B cell (primary cell): ENCODE measurements at regions not wholly inside any gene's neighbourhood (a gene's known extent, or its start where the extent isn't known, plus 50 kb on each side); places are given as distances from the start of the nearest gene placed in this dataset.

Experiments used
- ATAC-seq: fragments of 200-7000 bp; cut with Tn5 transposase; one replicate; pipeline ENCODE4 v1.10.0; 2021; ENCODE audit warnings: low read depth, mild to moderate bottlenecking, moderate number of reproducible peaks, moderate library complexity
- CTCF ChIA-PET: fragments of 350-600 bp; sonication (Branson Sonifier 250); formaldehyde crosslinking; loops from one replicate; lab custom pipeline; 2021; ENCODE audit warnings: antibody characterized with exemption, inconsistent platforms; lab: Charles Lee
- POLR2A ChIA-PET: fragments of 350-600 bp; sonication (Branson Sonifier 250); formaldehyde crosslinking; loops from one replicate; lab custom pipeline; 2021; ENCODE audit warnings: antibody characterized with exemption; lab: Charles Lee
- DNase-seq: peaks from one replicate; pipeline ENCODE4 v3.0.0; 2013
- H2AFZ ChIP-seq: 2 replicates; pipeline ENCODE4 v1.6.1; 2012; ENCODE audit warnings: mild to moderate bottlenecking, low read depth, low read length; ENCODE audit not compliant: insufficient read depth, poor library complexity, severe bottlenecking
- H3K27ac ChIP-seq, 2 donors: 1 replicate in 1 of 2; 2 replicates in 1 of 2; pipeline ENCODE4 v1.5.1; 2012 to 2013; ENCODE audit warnings: low read length in 2 of 2, mild to moderate bottlenecking in 2 of 2, moderate library complexity in 1 of 2
- H3K27me3 ChIP-seq, 4 experiments: fragments of 200-600 bp in 1 of 4; sonication (generic) in 1 of 4; replicated peaks in 1 of 4; 1 replicate in 2 of 4; 2 replicates in 2 of 4; pipeline versions ENCODE4 v1.6.1 to v1.7.0; 2013 to 2016; ENCODE audit warnings: low read length in 3 of 4, mild to moderate bottlenecking in 2 of 4, mixed read lengths in 1 of 4, moderate library complexity in 1 of 4; ENCODE audit not compliant: insufficient read depth in 4 of 4, control insufficient read depth in 3 of 4; ENCODE audit errors: control extremely low read depth in 1 of 4
- H3K36me3 ChIP-seq, 2 experiments: replicated peaks in 1 of 2; 1 replicate in 1 of 2; 2 replicates in 1 of 2; pipeline versions ENCODE4 v1.6.1 to v1.7.1; 2013; ENCODE audit warnings: low read length in 1 of 2; ENCODE audit not compliant: insufficient read depth in 2 of 2, control insufficient read depth in 1 of 2; ENCODE audit errors: control extremely low read depth in 1 of 2, extremely low read depth in 1 of 2
- H3K4me1 ChIP-seq, 2 donors: fragments of 200-600 bp in 1 of 2; sonication (generic) in 1 of 2; 1 replicate in 1 of 2; 2 replicates in 1 of 2; pipeline versions ENCODE4 v1.5.1 to v1.6.1; 2013 to 2017; ENCODE audit warnings: low read length in 2 of 2; ENCODE audit not compliant: control insufficient read depth in 2 of 2, insufficient read depth in 2 of 2
- H3K4me2 ChIP-seq: replicated peaks from 2 replicates; pipeline ENCODE3; 2012; ENCODE audit warnings: mild to moderate bottlenecking, low read depth, low read length; ENCODE audit not compliant: poor library complexity, severe bottlenecking
- H3K4me3 ChIP-seq, 5 experiments: fragments of 200-600 bp in 1 of 5; sonication (generic) in 1 of 5; 1 replicate in 3 of 5; 2 replicates in 2 of 5; pipeline versions ENCODE4 v1.5.1 to v1.7.0; 2011 to 2016; ENCODE audit warnings: low read length in 4 of 5, mild to moderate bottlenecking in 4 of 5, low read depth in 2 of 5, control low read depth in 1 of 5, moderate library complexity in 1 of 5; ENCODE audit not compliant: insufficient read depth in 1 of 5; ENCODE audit errors: control extremely low read depth in 1 of 5, extremely low read depth in 1 of 5
- H3K79me2 ChIP-seq: fragments of 200-600 bp; sonication (generic); one replicate; pipeline ENCODE4 v1.6.0; 2016; ENCODE audit warnings: low read length; ENCODE audit not compliant: control insufficient read depth, insufficient read depth
- H3K9ac ChIP-seq: fragments of 200-600 bp; sonication (generic); 2 replicates; pipeline ENCODE4 v1.6.1; 2017; ENCODE audit warnings: mild to moderate bottlenecking, low read length, moderate library complexity
- H3K9me3 ChIP-seq, 3 donors: one replicate each; pipeline versions ENCODE4 v1.6.1 to v1.7.1; 2013; ENCODE audit warnings: low read length in 2 of 3; ENCODE audit not compliant: control insufficient read depth in 2 of 3, insufficient read depth in 1 of 3; ENCODE audit errors: control extremely low read depth in 1 of 3
- H4K20me1 ChIP-seq: 2 replicates; pipeline ENCODE4 v1.6.0; 2012; ENCODE audit warnings: mild to moderate bottlenecking, low read length; ENCODE audit not compliant: insufficient read depth, control insufficient read depth, poor library complexity, severe bottlenecking
- H3K27ac Mint-ChIP-seq: one replicate; pipeline ENCODE4 v1.8.0; 2021; ENCODE audit warnings: mixed read lengths
- H3K27me3 Mint-ChIP-seq: one replicate; pipeline ENCODE4 v1.8.0; 2021; ENCODE audit warnings: mixed read lengths
- H3K4me1 Mint-ChIP-seq: one replicate; pipeline ENCODE4 v1.8.0; 2021; ENCODE audit warnings: mixed read lengths
- H3K4me3 Mint-ChIP-seq: one replicate; pipeline ENCODE4 v1.8.0; 2021; ENCODE audit warnings: mixed read lengths
- H3K9me3 Mint-ChIP-seq: one replicate; pipeline ENCODE4 v1.8.0; 2022; ENCODE audit warnings: mixed read lengths; ENCODE audit not compliant: insufficient read depth
- CTCF ChIP-seq: fragments of 200-600 bp; IDR thresholded peaks from one replicate; pipeline ENCODE4 v1.8.0; 2022; ENCODE audit warnings: antibody characterized with exemption, mild to moderate bottlenecking
- EZH2 ChIP-seq: IDR thresholded peaks from 2 replicates; pipeline ENCODE4 v1.6.1; 2012; ENCODE audit warnings: borderline replicate concordance, low read depth, mild to moderate bottlenecking, moderate library complexity, low read length; ENCODE audit not compliant: insufficient read depth, poor library complexity, severe bottlenecking
- WGBS: methylation state at CpG from one replicate; pipeline ENCODE4 v1.1.5; 2013; ENCODE audit warnings: missing lambda C conversion rate; ENCODE audit not compliant: insufficient coverage; 5-methylcytosine and 5-hydroxymethylcytosine counted together
- intact Hi-C: fragments of 100-400 bp; cut with micrococcal nuclease; formaldehyde crosslinking; loops from one replicate; pipeline ENCODE4 v1.10.0; 2022

GRCh38 chr6:121590916-121591315 lies 155.5 kb downstream of the GJA1 start:
- Histone ChIP-seq H3K27ac (no peak overlapping the region), H3K4me3 (no peak overlapping the region), H3K36me3 (no peaks in the 10 kb centered on the region), H3K79me2 (no peaks in the 10 kb centered on the region), H3K4me1 (no peaks in the 10 kb centered on the region), H2AFZ (no peak overlapping the region), H3K9me3 (no peaks in the 10 kb centered on the region), H3K4me2 (no peak overlapping the region), H3K9ac (no peak overlapping the region), H3K27me3 (no peaks in the 10 kb centered on the region), H4K20me1 (no peaks in the 10 kb centered on the region)
- ATAC-seq (no peak), DNase-seq (no peak)
- 96% methylated on average over 4 of the region's 4 CpGs for WGBS
- ChIA-PET POLR2A (no interaction called here), CTCF (no interaction called here)
- Mint-ChIP-seq H3K27me3 (no peaks in the 10 kb centered on the region), H3K9me3 (no peaks in the 10 kb centered on the region), H3K27ac (no peak overlapping the region), H3K4me3 (no peak overlapping the region), H3K4me1 (no peaks in the 10 kb centered on the region)
- no peak for TF ChIP-seq EZH2
- no peak for TF ChIP-seq CTCF
- intact Hi-C loops: no loop called here

GRCh38 chr6:121592261-121592935 lies 157.0 kb downstream of the GJA1 start:
- POLR2A ChIA-PET: no interaction called here
- H2AFZ ChIP-seq: no peak overlapping the region
- Mint-ChIP-seq H3K27me3 (no peaks in the 10 kb centered on the region), H3K9me3 (no peaks in the 10 kb centered on the region), H3K27ac (no peak overlapping the region), H3K4me1 (no peaks in the 10 kb centered on the region), H3K4me3 (no peak overlapping the region)
- H3K4me3 ChIP-seq: no peak overlapping the region
- no peaks in the 10 kb centered on the region for H3K79me2 ChIP-seq
- TF ChIP-seq EZH2 (no peak), CTCF (no peak)
- H3K9me3 ChIP-seq: peaks cover 0 to 8% (median 0%) of the 10 kb centered on the region in 3 donors
- no peaks in the 10 kb centered on the region for H3K4me1 ChIP-seq
- CTCF ChIA-PET: no interaction called here
- H3K27ac ChIP-seq: no peak overlapping the region
- no peak overlapping the region for H3K4me2 ChIP-seq
- no peak for ATAC-seq
- H3K36me3 ChIP-seq: no peaks in the 10 kb centered on the region
- intact Hi-C loops: no loop called here
- DNase-seq: no peak
- H3K27me3 ChIP-seq: no peaks in the 10 kb centered on the region
- WGBS: 100% methylated on average over 1 of the region's 7 CpGs
- no peak overlapping the region for H3K9ac ChIP-seq
- H4K20me1 ChIP-seq: no peaks in the 10 kb centered on the region
